Embryonic facial prominence (tissue), 1 donor: ENCODE measurements at regions not wholly inside any gene's neighbourhood (a gene's known extent, or its start where the extent isn't known, plus 50 kb on each side); places are given as distances from the start of the nearest gene placed in this dataset.
"Not testable (repeated sequence)": the region's sequence is repeated elsewhere in the genome, so short reads cannot be mapped to it uniquely, and the experiment has no call there.

Source experiments
- DNase-seq: peaks from one replicate; pipeline ENCODE4 v3.0.0-alpha.2; 2016; ENCODE audit errors: extremely low spot score

DNA sequence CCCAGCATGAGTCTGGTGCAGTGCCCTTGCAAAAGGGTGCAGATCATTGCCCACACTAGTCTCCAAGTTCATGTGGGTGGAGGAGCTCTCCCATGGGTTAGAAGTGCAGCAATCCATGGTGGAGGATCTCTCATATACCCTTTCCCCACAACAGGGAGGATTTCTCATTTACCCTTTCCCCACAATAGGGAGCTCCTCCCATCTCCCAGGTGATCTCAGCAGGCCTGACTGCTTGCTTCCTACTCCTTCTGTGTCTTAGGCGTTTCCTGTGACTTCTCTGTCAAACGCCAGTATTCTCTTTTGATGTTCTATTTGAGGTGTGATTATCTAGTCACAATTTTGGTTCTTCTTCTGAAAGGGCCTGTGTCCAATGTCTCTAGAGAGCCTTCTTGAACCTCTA lies 133.8 kb upstream of the RFX3 start:
- no peak for DNase-seq

DNA sequence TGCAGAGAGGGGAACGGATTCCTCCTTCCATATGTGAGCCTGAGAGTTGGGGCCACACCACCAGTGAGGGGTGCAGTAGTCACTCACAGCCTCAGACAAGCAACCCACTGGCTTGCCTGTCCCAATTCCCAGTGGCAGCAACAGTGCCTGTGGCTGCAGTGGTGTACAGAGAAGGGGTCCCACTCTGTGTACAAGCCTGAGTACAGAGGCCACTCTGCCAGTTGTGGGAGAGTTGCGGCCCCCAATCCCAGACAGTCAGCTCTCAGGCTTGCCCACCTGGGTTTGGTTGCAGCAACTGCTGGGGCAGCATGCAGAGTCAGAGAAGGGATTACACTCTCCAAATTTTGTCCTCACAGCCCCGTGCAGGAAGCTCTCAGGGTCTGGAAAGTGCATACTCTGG lies 133.2 kb upstream of the RFX3 start:
- DNase-seq: no peak

DNA sequence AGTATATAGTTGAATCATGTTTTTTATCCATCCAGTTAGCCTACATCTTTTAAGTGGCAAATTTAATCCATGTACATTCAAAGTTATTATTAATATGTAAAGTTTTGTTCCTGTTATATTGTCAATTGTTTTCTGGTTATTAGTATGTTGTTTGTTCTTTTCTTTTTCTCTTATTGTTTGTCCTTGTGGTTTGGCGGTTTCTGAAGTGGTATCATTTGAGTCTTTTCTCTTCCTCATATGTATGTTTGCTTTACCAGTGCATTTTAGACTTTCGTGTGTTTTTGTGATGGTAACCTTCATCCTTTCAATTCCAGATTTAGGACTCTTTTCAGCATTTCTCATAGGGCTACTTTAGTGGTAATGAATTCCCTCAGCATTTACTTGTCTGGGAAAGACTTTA lies 130.4 kb upstream of the RFX3 start:
- DNase-seq: no peak

DNA sequence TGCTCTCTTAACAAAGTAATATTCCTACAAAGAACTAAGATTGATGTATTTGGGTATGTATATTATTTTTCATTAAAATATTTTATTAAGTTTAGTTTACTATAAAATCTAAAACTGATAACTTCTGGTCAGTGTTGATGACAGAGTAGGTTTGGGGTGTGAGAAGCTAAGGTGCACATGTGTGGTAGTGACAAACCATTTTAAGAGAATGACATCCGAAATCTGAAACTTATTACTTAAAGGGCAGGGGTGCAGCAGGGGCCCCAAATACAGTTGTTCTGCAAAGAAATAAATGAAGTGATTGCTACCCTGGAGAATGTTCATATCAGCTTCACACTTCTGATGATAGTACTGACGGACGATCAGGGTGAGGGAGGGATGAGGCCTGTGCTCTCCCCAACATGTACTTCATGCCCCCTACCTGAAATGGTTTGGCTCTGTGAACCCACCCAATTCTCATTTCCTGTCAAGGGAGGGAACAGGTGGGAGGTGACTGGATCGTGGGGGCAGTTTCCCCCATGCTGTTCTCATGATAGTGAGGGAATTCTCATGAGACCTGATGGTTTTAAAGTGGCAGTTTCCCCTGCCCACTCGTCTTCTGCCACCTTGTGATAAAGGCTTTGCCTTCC lies 125.3 kb upstream of the RFX3 start:
- no peak for DNase-seq

DNA sequence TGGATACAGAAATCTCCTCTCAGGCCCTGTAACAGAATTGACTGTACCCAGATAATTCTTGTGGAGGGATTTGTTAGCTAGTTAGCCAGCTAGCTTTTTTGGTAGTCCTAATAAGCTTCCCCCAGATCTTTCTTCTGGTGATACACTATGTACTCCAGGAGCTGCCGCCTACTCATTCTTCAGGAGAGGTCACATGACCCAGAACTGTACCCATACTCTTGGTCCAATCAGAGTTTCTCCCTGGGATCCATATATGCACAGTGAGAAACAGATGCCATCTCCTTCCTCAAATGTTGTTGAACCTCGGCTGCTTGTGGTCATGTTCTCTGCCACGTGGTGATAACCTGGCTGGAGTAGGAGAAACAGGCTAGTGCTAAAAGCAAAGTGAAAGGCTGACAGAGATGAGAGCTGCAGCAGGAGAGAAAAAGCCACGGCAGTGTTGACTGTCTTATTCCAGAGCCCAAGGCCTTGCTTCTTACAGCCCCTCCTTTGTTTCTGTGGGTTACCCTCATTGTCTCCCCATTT lies 123.0 kb upstream of the RFX3 start:
- DNase-seq: no peak

DNA sequence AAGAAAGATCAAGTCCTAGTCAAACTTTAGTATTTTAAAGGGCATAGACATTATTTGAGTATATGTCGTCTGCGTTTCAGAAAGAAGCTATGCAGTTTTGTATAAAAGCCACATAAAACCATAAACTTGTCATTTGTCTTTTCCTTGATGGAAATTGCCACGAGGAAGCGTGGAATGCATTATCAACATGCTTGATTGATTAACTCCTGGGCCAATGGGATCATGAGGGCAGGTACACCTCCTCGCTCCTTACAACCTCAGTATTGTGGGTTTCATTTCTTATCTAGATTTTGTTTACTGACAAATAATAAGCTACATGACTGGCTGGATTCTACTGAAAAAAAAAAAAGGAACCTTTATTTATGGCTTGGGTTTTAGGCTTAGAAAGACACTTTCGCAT lies 122.5 kb upstream of the RFX3 start:
- DNase-seq: no peak

DNA sequence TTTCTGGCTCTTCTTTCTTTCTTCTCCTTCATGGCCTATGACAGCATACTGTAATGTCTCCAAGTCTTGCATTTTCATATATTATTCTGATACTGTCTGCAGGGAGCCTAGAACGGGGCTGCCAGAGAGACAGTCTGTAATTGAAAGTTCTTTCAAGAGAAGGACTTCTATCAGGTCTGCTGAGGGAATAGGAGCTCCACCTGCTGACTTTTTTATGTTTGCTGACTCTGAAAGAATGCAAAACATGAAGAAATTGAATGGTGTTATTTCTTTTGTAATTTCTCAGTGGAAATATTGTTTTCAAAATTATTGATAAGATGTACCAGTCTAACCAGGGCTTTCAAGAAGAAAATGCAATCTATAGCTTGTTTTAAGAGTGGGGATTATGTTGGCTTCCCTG lies 121.9 kb upstream of the RFX3 start:
- DNase-seq: no peak

DNA sequence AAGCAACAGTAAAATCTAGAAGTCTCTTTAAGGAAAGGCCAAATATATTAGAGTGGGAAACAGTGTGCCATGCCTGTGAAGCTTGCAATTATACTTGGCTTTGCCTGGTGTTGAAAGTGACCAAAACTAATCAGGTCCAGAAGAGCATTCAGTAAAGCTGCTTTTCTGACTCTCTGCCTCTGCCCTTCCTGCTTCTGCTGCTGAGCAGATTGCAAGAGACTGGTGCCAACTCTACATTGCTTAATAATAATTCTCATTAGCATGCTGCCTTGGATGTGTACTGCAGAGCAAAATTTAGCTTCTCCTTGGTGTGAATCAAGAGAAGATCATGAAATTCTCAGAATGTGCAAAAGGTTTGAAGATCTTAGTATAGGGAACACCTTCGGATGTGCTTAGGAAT lies 120.4 kb upstream of the RFX3 start:
- DNase-seq: no peak

DNA sequence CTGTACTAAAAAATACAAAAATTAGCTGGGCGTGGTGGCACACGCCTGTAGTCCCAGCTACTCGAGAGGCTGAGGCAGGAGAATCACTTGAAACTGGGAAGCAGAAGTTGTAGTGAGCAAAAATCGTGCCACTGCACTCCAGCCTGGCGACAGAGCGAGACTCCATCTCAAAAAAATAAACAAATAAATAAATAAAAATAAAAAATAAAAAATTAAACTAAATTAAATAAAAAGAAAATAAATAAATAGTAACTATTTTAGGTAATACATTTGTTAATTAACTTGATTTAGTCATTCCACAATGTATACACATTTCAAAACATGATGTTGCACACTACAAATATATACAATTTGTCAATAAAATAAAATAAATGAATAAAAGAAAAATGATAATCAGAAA lies 116.3 kb upstream of the RFX3 start:
- DNase-seq: not testable (repeated sequence)

DNA sequence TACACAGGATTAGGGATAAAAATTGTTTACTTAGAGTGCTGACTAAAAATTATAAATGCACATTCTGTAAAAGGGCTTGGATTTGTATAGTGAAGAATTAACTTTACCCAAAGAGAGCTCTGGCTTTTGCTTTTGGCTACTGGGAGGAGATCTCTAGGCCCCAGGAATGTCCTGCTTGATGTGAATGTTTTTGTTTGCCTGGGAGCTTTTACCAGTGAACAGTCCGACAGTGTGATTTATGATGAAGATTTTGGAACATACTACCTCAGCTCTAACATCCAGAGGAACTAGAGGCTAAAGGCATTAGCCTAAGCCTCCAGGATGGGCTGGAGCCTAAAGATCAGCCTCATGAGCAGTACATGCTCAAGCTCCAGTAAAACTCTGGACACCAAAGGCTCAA lies 103.7 kb upstream of the RFX3 start:
- no peak for DNase-seq

DNA sequence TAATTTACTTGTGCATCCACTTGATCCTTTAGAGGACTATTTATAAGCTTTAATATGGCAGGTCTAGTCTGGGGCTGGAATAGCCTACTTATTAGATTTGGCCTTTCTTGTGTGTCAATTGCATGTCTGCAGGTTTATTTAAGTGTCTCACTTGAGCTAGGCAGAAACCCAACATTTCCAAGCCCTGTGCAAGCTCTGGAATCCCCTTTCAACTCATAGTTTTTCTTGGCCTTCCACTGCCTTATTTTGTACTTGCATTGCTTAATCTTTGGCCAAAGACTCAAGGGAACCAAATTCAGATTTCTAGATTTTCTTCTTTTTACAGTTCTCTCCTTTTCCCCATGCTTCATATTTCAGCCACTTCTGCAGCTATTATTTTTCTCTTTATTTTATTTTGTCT lies 102.4 kb upstream of the RFX3 start:
- no peak for DNase-seq

DNA sequence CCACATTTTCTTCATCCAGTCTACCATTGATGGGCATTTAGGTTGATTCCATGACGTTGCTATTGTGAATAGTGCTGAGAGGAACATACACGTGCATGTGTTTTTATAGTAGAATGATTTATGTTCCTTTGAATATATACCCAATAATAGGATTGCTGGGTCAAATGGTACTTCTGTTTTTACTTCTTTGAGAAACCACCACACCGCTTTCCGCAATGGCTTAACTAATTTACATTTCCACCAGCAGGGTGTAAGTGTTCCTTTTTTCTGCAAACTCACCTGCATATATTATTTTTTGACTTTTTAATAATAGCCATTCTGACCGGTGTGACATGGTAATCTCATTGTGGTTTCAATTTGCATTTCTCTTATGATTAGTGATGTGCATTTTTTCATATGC lies 82.2 kb upstream of the RFX3 start:
- DNase-seq: no peak

DNA sequence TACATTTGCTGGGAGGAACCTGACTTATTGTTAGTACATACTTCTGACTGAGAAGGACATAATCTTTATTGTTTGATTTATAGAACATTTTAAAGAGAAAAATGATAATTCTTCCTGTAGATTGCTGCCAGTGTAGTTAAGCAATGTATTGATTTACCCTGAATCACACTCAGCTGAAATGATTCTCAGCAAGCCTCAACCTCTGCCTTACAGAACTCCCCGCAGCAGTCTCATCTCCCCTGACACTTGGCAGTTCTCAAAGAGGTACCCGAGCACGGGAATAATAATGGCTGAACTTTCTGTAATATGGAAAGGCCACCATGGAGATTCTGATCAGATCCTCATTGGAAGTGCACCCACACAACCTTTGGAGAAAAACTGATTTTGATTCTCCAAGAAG lies 74.9 kb upstream of the RFX3 start:
- no peak for DNase-seq

DNA sequence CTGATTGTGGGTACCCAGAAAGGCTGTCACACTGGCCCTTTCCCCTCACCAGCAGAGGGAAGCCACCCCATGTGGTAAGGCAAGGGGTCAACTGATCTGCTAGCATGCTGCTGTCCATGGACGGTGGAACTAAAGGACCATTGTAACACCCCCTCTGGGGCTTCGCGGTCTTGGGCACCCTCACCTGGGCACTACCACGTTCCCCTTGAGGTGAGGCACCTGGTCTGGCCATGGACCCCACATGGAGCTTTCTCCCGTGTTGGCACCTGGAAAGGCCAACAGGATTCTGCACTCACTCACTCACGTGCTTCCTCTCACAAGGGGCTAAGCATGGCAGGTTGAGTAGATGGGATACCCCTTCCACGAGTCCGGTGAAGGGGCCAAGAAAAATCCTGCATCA lies 72.0 kb upstream of the RFX3 start:
- DNase-seq: no peak

DNA sequence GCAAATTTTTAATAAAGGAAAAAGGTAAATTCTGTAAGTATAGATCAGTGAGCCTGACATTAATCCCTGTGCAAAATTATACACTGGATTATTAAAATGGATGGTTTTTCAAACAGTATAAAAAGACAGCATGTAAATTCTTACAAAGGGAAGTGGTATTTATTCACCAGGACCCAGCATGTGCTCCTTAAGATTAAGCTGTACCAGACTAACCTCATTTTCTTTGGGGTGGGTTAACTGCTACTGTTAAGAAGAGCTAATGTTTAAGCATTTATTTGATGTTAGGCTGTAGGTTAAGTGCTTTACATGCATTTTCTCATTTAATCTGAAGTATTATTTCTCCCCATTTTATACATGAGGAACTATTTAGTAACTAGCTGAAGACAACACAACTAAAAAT lies 60.3 kb upstream of the RFX3 start:
- no peak for DNase-seq

DNA sequence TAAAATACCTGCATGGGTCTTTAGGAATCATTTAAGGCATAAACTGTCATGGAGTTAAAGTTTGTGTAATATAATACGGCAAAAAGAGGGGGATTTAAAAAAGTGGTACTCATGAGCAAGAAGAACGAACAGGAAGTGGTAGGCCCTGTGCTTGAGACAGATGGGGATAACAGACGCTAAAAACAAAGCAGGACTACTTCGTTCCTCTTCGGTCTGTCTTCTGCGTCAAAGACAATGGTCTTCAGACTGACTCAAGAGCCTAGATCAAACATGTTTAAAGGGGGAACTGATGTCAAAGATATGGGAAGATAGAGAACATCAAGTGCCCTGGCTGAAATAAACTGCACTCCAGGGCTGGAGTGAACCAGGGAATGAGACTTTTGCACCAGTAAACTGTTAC lies 59.8 kb upstream of the RFX3 start:
- DNase-seq: no peak

DNA sequence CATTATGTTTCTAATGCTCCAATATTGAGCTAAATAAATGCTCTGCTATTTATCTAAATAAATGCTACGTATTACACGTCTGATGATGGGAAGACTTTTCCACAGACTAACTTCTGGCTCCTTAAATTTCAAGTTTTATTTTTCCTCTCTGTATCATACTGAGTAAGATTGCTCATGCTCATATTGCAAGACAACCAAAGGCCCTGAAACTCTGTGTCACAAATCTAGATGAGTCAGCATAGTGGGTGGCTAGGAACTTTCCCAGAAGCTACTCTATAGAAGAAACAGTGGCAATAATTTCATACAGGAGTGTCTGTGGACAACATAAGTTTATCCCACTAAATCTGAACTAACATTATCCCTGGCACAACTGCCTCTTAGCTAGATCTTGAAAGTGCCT lies 53.0 kb upstream of the RFX3 start:
- DNase-seq: no peak

DNA sequence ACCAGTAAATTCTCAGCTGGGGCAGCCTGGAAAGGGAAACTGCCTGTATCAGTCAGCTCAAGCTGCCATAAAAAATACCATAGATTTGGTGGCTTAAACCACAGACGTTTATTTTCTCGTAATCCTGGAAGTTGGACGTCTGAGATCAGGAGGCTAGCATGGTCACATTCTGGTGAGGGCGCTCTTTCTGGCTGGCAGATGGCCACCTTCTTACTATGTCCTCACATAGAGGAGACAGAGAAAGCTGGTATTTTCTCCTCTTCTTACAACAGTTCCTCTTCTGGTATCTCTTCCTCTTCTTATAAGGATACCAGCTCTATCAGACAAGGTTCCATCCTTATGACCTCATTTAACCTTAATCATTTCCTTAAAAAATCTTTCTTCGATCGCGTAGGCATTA lies 50.5 kb upstream of the RFX3 start:
- DNase-seq: no peak

DNA sequence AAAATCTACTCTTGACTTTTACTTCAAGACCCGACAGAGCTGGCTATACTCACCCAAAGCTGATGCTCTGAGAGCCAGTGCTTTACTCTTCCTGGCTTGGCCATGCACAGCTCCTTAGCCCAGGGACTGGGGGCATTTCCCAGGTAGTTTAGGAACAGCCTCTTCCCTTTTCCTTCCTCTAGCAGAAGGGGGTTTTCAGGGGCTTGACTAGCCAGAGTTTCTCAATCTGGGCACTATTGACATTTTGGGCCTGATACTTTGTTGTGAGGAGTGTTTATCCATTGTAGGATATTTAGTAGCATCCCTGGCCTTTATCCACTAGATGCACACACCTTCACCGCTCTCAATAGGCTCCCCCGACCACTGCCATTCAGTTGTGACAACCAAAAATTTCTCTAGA lies 50.0 kb upstream of the RFX3 start:
- DNase-seq: no peak
